ENCODE measurements at regions not wholly inside any gene's neighbourhood (a gene's known extent, or its start where the extent isn't known, plus 50 kb on each side); places are given as distances from the start of the nearest gene placed in this dataset.

DNA sequence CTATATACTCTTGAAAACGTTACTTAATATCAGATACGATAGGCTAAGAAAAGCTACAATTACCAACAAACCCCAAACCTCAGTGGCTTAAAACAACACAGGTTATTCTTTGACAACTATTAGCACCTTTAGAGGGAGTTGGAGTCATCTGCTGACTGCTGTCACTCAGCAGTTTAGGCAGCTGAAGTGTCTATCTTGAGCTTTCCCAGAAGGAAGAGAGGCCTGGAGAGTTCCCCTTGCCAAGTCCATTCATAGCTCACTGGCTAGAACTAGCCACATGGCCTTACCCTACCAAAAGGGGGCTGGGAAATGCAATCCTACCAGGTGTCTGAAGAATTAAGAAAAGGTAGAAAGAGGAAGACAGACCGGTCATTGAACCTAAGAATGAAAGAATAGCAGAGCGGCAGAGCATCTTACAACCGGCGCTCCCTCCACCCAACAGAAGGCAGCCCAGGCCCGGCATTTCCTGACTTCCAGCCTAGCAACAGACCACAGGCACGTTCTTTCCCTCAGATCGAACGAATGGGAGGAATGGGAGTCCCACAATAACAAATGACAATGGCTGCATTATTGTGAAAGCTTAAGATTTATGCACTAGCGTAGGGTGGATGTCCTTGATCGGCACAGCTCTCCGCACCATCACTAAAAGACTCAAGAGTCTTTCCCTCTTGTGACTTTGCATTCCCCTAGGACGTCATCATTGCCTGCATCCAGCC is 211.2 kb upstream of the CTAGE1 start:
- DNase-seq: no peak

DNA sequence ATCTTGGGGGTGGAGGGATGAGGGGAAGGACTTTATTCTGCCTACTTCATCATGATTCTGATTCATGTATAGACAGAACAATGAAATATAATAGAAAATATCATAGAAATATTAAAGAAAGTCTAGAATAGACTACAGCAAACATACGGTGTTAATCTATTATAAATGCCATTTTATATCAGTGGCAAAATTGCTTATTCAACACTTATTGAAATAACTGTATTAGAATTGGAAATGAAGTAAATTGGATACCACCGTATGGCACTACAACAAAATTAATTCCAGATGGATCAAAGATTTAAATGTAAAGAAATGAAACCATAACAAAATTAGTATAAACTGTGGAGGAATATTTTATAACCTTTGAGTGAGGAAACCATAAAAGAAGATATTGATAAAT is 213.3 kb upstream of the CTAGE1 start:
- DNase-seq: no peak

DNA sequence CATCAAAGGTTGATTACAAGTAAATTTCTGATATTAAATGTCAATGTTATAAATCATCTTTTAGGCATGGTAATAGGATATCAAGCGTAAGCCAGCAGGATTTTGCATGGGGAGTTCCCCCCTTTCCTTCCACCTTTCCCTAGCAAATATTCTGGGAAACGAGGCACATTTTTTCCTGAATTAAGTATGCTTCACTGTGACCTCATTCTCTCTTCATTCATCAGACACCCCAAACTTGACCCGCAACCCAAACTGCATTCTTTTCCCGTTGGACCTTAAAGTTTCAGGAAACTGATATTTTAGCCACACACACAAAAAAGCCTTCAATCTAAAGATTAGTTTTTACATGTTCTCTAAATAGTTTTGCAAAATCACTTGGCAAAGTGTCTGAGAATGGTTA is 214.5 kb upstream of the CTAGE1 start:
- no peak for DNase-seq

DNA sequence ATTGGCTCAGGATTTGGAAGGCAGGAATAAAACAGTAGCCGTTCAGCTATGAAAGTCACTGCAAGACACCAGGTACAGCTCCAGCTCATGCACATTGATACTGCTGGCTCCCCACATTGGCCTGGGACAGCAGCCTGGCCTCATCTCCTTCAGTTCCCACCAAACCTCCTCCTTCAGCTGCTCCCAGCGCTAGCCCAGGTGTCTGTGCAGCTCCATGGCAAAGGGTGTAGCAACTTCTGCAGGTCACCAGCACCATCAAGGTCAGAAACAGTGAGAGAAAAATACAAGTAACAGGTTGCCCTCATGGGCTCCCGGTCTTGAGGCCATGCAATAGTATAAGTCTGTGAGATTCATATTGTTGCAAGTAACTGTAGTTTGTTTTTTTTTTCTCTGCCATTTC is 216.7 kb upstream of the CTAGE1 start:
- DNase-seq: no peak

- no peak for DNase-seq
These were observed 220.1 kb upstream of the CTAGE1 start for GRCh38 chr18:22637787-22638186.

DNA sequence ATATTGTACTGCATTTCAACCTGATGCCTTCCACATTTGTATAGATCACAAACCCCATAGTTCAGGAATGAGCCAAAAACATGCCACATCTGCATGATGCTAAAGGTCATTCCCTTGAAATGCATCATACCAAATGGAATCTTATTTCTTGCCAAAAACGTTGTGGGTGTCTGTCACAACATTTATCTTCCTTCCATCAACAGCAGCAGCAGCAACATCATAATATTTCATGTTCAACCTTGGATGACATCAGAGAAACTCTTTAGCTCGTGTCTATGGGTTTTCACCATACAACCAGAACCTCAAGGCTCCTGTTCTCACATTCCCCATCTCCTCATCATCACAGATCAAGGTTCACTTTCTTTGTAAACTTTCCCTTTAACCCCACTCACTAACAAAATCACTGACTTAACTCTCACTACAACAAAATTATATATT is 221.3 kb upstream of the CTAGE1 start:
- DNase-seq: no peak

- DNase-seq: no peak
These were observed 221.8 kb upstream of the CTAGE1 start for GRCh38 chr18:22639561-22639960.

DNA sequence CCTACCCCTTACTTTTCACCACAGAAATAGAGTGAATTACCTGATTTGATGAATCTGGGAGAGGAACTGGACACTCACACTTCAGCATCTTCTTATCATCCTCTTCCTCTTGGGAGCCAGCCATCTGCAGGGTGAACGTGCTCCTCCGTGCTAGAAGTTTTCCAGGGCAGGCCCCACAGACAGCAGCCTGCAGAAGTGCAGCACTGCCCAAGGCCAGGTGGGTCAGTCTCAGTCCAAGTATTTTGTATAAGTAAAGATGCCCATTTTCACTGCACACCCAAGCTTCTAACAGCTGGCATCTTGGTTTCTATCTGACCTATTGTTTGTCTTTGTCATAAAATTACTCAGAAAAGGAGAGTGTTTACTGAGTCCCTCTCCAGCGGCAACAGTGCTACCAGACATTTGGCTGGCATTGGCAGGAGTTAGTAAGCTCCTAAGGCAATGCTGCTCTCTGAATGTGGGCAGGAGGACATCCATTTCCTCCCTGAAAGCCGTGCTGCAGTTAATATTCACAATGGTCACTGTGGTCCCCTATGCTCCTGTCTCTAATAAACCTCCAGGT is 222.6 kb upstream of the CTAGE1 start:
- DNase-seq: no peak

DNA sequence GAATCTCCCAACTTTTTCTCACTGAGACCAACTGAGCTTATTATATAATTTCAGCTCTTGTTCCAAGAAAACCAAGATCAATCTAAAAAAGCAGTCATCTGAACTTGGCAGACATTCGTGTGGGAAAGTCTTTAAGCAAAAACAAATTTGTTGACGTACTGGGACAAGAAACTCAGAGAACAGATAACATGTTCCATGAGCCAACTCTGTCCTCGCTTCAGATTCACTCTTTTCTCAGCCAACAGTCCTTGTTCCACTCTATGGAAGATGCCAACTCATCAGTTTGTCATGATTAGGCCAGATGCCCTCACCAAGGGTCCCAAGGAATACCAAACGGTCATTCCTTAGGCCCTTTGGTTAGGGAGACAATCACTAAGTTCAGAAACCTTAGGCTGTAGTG is 224.2 kb upstream of the CTAGE1 start:
- DNase-seq: no peak

GRCh38 chr18:22643731-22644130 is 226.0 kb upstream of the CTAGE1 start:
- no peak for DNase-seq

GRCh38 chr18:22650247-22650646 is 232.5 kb upstream of the CTAGE1 start:
- DNase-seq: no peak

- no peak for DNase-seq
These were observed 239.9 kb upstream of the CTAGE1 start for GRCh38 chr18:22657619-22658018.

DNA sequence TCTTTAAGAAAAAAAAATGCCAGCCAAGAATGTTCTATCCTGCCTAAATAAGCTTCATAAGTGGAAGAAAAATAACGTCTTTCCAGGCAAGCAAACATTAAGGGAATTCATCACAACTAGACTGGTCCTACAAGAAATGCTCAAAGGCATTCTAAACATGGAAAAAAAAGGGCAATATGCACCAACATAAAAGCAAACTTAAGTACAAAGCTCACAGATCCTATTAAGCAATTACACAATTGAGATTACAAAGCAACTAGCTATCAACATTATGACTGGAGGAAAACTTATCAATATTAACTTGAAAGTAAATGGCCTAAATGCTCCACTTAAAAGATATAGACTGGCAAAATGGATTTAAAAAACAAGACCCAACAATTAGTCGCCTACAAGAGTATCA is 240.6 kb upstream of the CTAGE1 start:
- no peak for DNase-seq

- DNase-seq: no peak
These were observed 245.7 kb upstream of the CTAGE1 start for GRCh38 chr18:22663378-22663777.

DNA sequence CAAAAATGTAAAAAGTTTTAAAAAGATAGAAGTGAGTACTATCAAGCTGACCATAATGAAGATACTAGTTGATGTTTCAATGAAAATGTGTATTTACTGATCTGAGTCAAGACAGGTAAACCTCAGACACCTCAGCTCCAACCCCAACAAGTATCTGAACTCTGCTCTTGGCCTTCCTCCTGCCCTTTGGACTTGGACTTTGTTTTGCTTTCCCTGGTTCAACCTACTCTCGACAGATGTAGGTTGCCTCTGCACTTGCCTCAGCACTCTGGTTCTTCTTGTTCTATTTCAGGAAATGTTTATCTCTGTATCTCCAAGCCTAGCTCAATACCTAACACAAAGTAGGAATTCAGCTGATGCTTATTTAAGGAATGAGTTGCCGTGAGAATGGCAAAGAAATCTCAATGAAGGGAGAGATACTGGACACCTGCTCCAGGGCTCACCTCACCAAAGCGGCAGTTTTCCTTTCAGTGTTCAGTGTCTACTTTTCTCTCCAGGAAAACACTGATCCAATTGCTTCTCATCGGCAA is 248.8 kb upstream of the CTAGE1 start:
- DNase-seq: no peak

- no peak for DNase-seq
These were observed 249.4 kb upstream of the CTAGE1 start for GRCh38 chr18:22667156-22667555.

DNA sequence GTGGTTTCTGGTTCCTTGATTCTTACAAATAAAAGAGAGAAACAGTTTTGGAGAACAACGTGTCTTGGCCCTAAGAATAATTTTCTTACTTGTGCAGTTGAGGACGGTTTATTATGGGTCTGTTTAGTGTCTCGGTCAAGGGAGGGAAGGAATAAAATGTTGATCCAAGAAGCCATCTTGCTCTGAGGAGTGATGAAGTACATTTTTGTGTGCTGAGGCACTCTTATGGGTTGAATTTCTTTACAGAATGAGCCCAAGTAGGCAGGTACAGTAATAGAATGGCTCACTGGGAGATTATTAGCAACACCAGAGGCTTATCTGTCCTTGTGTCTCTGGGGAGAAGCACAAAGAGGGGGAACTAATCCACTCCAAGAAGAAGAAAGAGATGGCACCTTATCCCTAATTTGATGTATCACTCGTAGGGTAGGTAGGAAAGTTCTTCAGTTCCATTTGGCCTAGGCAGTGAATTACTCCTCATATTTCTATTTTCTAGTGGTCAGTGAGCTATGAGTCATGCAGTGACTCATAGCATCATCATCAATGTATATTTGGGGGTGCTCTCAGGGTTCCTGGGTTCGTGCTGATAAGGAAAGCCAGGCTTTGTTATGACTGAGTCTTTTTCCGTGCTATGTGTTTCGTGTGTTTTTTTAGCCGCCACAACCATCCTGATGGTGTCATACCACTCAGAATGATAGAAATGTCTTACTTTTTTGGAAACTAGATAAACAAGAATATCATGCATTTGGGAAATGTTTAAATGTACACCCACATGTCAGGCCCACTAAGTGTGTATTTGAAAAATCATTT is 250.1 kb upstream of the CTAGE1 start:
- no peak for DNase-seq

DNA sequence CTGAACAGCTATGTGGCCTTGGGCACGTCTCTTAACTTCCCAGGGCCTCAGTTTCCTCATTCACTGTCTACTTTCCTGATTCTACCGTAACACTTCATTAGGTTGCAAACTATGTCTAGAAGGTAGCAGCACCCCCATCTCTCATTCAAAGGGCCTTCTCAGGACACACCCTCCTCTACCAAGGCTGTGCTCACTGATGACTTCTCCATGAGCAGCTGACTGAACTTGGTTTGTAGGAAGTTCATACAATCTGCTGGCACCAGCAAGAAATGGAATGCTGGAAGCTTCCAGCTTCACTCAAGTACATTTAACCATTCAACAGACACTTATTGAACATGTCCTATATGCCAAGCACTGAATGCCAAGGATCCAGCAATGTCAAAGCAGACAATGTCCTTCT is 250.8 kb upstream of the CTAGE1 start:
- DNase-seq: no peak

DNA sequence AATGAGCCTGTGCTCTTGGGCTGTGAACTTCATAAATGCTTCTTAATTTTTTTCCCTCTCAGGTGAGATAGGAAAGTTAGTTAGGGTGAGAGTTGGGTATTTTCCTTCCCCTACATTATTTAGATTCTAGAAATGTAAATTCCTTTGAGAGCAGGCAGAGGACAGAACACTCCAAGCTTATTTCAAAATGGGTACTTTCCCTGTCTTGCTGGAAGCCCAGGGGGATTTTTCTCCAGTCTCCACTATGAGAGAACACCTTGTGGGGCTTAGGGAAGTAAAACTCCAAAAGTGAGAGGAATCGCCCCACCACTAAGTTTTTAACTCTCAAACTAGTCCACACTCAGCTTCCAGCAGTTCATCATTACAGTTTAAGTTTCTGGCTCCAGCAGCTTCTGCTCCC is 253.2 kb upstream of the CTAGE1 start:
- DNase-seq: no peak

- DNase-seq: no peak
These were observed 255.6 kb upstream of the CTAGE1 start for GRCh38 chr18:22673182-22673862.

- no peak for DNase-seq
These were observed 256.6 kb upstream of the CTAGE1 start for GRCh38 chr18:22674272-22674671.

DNA sequence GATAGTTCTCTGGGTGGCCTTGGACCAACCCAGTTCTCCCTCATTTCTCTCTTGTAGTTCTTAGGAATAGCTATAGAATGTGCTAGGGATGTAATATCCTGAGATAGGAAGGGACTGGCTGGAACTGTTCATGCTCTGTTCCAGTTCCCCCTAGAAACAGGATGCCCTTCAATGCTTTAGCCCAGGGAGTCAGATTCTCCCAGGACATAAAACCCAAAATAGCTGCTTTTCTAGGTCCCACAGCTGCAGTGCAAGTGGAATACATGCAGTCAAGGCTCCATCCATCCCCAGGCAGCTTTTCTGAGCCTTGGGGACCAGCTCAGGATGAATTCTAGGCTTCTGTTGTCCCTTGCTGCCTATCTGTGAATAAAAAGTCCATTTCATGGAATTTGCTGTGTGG is 257.3 kb upstream of the CTAGE1 start:
- no peak for DNase-seq

- no peak for DNase-seq
These were observed 256.7 kb upstream of the RBBP8 start for GRCh38 chr18:22676423-22676822.
